ENCODE measurements at regions not wholly inside any gene's neighbourhood (a gene's known extent, or its start where the extent isn't known, plus 50 kb on each side); places are given as distances from the start of the nearest gene placed in this dataset.

DNA sequence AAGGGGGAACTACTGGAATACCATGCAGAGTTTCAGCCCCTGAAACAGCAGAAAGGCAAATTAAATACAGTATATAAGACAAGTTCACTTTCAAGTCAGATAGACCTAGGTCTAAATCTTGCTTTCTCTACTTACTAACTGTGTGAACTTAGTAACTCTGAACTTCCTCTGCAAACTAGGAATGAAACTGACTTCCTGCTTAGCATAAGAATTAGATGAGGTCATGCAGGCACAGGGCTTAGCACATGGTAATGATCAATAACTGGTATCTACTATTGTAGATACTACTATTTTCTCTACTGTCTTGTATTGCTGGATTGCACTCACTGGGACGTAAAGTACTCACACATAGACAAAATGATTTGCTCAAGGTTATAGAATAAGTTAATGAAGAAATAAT lies 51.5 kb upstream of the MTNR1B start:
- TF ChIP-seq, protein P1, sequence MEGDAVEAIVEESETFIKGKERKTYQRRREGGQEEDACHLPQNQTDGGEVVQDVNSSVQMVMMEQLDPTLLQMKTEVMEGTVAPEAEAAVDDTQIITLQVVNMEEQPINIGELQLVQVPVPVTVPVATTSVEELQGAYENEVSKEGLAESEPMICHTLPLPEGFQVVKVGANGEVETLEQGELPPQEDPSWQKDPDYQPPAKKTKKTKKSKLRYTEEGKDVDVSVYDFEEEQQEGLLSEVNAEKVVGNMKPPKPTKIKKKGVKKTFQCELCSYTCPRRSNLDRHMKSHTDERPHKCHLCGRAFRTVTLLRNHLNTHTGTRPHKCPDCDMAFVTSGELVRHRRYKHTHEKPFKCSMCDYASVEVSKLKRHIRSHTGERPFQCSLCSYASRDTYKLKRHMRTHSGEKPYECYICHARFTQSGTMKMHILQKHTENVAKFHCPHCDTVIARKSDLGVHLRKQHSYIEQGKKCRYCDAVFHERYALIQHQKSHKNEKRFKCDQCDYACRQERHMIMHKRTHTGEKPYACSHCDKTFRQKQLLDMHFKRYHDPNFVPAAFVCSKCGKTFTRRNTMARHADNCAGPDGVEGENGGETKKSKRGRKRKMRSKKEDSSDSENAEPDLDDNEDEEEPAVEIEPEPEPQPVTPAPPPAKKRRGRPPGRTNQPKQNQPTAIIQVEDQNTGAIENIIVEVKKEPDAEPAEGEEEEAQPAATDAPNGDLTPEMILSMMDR (IDR thresholded peaks at IDR 0.05; ENCODE audit: low read depth, low read length) = no peak
- ChIA-PET CTCF (no interaction called here), POLR2A (no interaction called here)
- H3K4me3 ChIP-seq (ENCODE audit: low read depth, low read length) = no peak overlapping the region
- peaks cover 2% of the 10 kb centered on the region; the same call in 1 of the 2 replicates for H3K9me3 ChIP-seq (ENCODE audit: control insufficient read depth, insufficient read depth, low read length)
- H3K27ac ChIP-seq (ENCODE audit: low read depth, low read length) = no peak overlapping the region
- H3K27me3 ChIP-seq (ENCODE audit: control insufficient read depth, insufficient read depth, low read length) = peaks cover 12% of the 10 kb centered on the region
- no peak for DNase-seq (ENCODE audit: low read depth, low spot score)

DNA sequence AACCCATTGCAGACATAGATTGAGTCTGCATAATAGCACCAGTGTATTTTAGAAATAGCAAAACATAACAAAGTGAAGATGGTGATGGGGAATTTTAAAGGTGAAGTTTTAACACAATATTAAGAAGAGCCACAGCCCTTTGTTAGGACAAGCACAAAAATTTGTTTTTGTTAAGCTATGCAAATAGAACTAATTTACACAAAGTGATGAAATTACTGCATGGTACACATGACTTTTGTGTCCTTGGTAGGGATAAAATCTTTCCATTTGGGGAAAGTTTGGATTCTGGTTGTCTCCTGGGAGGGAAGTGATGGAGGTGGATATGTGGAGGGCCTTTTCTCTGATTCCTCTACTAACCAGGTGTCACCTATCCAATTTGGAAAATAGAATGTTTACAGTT lies 50.4 kb upstream of the MTNR1B start:
- H3K9me3 ChIP-seq (ENCODE audit: control insufficient read depth, insufficient read depth, low read length) = peaks cover 2% of the 10 kb centered on the region; the same call in 1 of the 2 replicates
- ChIA-PET CTCF (no interaction called here), POLR2A (no interaction called here)
- peaks cover 12% of the 10 kb centered on the region for H3K27me3 ChIP-seq (ENCODE audit: control insufficient read depth, insufficient read depth, low read length)
- H3K4me3 ChIP-seq (ENCODE audit: low read depth, low read length) = no peak overlapping the region
- H3K27ac ChIP-seq (ENCODE audit: low read depth, low read length) = no peak overlapping the region
- TF ChIP-seq, protein P1 (IDR thresholded peaks at IDR 0.05; ENCODE audit: low read depth, low read length) = no peak
- no peak for DNase-seq (ENCODE audit: low read depth, low spot score)

All from AG04450 (cell line).